OCI-LY7 (cell line): ENCODE measurements at regions not wholly inside any gene's neighbourhood (a gene's known extent, or its start where the extent isn't known, plus 50 kb on each side); places are given as distances from the start of the nearest gene placed in this dataset.

Experiments
- BruUV-seq: library from RNA; stranded (reverse); fragments of 400-500 nt; replicated peaks from 2 replicates; lab custom pipeline; 2021; lab: Mats Ljungman, UMichigan
- CTCF ChIA-PET: fragments of 300-600 bp; sonication (Branson Sonifier 250); formaldehyde crosslinking; loops from one replicate; lab custom pipeline; 2022; ENCODE audit warnings: antibody characterized with exemption; ENCODE audit not compliant: unreplicated experiment; lab: Charles Lee
- POLR2A ChIA-PET: fragments of 300-600 bp; sonication (Branson Sonifier 250); formaldehyde crosslinking; loops from one replicate; lab custom pipeline; 2022; ENCODE audit warnings: antibody characterized with exemption; lab: Charles Lee
- DNase-seq: peaks from one replicate; pipeline ENCODE4 v3.0.0-alpha.2; 2015; ENCODE audit warnings: low spot score
- H2AFZ ChIP-seq: fragments of 200-600 bp; sonication (generic), shearing (Covaris generic); 2 replicates; pipeline ENCODE4 v1.6.1; 2014; ENCODE audit warnings: mild to moderate bottlenecking, antibody characterized with exemption, low read length, moderate library complexity
- H3K27ac ChIP-seq: fragments of 200-600 bp; sonication (generic); 2 replicates; pipeline ENCODE4 v1.5.1; 2014; ENCODE audit warnings: mixed run types, low read depth, mild to moderate bottlenecking, moderate library complexity, low read length, inconsistent platforms; ENCODE audit not compliant: poor library complexity, severe bottlenecking
- H3K36me3 ChIP-seq: fragments of 200-600 bp; sonication (generic); 2 replicates; pipeline ENCODE4 v1.6.1; 2014; ENCODE audit warnings: mild to moderate bottlenecking, antibody characterized with exemption, low read length, moderate library complexity, mixed read lengths; ENCODE audit not compliant: insufficient read depth
- H3K4me1 ChIP-seq: fragments of 200-600 bp; sonication (generic); 2 replicates; pipeline ENCODE4 v1.5.1; 2014; ENCODE audit warnings: mild to moderate bottlenecking, low read length; ENCODE audit not compliant: insufficient read depth, poor library complexity, severe bottlenecking
- H3K4me2 ChIP-seq: fragments of 200-600 bp; sonication (generic); 2 replicates; pipeline ENCODE4 v1.6.1; 2014; ENCODE audit warnings: mild to moderate bottlenecking, low read length
- H3K4me3 ChIP-seq: fragments of 200-600 bp; sonication (generic); 2 replicates; pipeline ENCODE4 v1.5.1; 2014; ENCODE audit warnings: mild to moderate bottlenecking, low read depth, low read length; ENCODE audit not compliant: poor library complexity, severe bottlenecking
- H3K79me2 ChIP-seq: fragments of 200-600 bp; sonication (generic); 2 replicates; pipeline ENCODE4 v1.6.1; 2016; ENCODE audit warnings: low read depth, mild to moderate bottlenecking, low read length, moderate library complexity, mixed read lengths; ENCODE audit not compliant: insufficient read depth
- H3K9me2 ChIP-seq: fragments of 200-600 bp; sonication (generic); 2 replicates; pipeline ENCODE4 v1.6.1; 2016; ENCODE audit warnings: mild to moderate bottlenecking, low read length, mixed read lengths; ENCODE audit not compliant: insufficient read depth
- H3K9me3 ChIP-seq: fragments of 200-600 bp; sonication (generic); 2 replicates; pipeline ENCODE4 v1.6.1; 2014; ENCODE audit warnings: mild to moderate bottlenecking, mixed run types, low read length, mixed read lengths
- H4K20me1 ChIP-seq: fragments of 200-600 bp; sonication (generic); 2 replicates; pipeline ENCODE4 v1.6.1; 2014; ENCODE audit warnings: mild to moderate bottlenecking, antibody characterized with exemption, low read length, moderate library complexity, mixed read lengths; ENCODE audit not compliant: insufficient read depth
- EZH2phosphoT487 ChIP-seq: fragments of 200-600 bp; sonication (generic); IDR thresholded peaks from 2 replicates; pipeline ENCODE4 v1.6.1; 2018; ENCODE audit warnings: low read depth, borderline replicate concordance, mild to moderate bottlenecking, mixed run types, antibody characterized with exemption, low read length, moderate library complexity, mixed read lengths
- intact Hi-C: fragments of 100-400 bp; cut with micrococcal nuclease; formaldehyde crosslinking; loops from one replicate; pipeline ENCODE4 v1.10.0; 2022; ENCODE audit not compliant: unreplicated experiment
- TF ChIP-seq, protein P1 (sequence below): fragments of 200-600 bp; sonication (generic); conservative IDR thresholded peaks from 2 replicates; pipeline ENCODE4 v1.5.1; 2014; ENCODE audit warnings: mild to moderate bottlenecking, antibody characterized with exemption, low read length, moderate library complexity, mixed read lengths

GRCh38 chr17:73711916-73712315 lies 67.7 kb upstream of the SDK2 start:
- peak overlapping the region; percentile 73 for H3K4me2 ChIP-seq
- intact Hi-C loops = loop anchor here (1.0 to 2.0 kb wide), 2 partner anchors 55 to 121 kb away; no protein-coding TSS in a partner anchor
- no TSS peak for BruUV-seq

DNA sequence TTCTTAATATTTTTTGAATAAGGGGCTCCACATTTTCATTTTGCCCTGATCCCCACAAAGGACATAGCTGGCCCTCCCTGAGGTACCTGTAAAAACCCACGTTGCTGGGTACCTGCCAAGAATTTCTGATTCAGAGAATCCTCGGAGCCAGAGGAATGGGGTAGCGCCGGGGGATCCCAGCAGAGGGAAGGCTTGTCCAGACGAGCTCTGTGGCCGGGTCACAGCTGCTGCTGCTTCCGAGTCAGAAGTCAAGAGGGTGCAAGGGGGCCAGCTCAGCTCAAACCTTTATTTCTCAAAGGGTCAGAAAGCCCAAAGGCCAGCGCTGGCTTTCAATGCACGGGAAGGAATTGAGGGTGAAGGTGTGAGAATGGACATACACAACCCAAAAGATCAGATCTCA lies 68.9 kb upstream of the SDK2 start:
- no peak overlapping the region for H3K4me3 ChIP-seq
- DNase-seq = no peak
- no peaks in the 10 kb centered on the region for H4K20me1 ChIP-seq
- ChIA-PET POLR2A (interaction anchor here (6.3 kb wide), 1 partner anchor 9 kb away, joined by 53 read pairs; no protein-coding TSS in a partner anchor), CTCF (no interaction called here)
- BruUV-seq = no TSS peak
- no peak overlapping the region for H2AFZ ChIP-seq
- no peak overlapping the region for H3K27ac ChIP-seq
- TF ChIP-seq, protein P1, sequence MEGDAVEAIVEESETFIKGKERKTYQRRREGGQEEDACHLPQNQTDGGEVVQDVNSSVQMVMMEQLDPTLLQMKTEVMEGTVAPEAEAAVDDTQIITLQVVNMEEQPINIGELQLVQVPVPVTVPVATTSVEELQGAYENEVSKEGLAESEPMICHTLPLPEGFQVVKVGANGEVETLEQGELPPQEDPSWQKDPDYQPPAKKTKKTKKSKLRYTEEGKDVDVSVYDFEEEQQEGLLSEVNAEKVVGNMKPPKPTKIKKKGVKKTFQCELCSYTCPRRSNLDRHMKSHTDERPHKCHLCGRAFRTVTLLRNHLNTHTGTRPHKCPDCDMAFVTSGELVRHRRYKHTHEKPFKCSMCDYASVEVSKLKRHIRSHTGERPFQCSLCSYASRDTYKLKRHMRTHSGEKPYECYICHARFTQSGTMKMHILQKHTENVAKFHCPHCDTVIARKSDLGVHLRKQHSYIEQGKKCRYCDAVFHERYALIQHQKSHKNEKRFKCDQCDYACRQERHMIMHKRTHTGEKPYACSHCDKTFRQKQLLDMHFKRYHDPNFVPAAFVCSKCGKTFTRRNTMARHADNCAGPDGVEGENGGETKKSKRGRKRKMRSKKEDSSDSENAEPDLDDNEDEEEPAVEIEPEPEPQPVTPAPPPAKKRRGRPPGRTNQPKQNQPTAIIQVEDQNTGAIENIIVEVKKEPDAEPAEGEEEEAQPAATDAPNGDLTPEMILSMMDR = no peak
- TF ChIP-seq EZH2phosphoT487 = no peak
- no peaks in the 10 kb centered on the region for H3K36me3 ChIP-seq
- H3K79me2 ChIP-seq = no peaks in the 10 kb centered on the region
- H3K9me2 ChIP-seq = no peaks in the 10 kb centered on the region
- peaks cover 36% of the 10 kb centered on the region for H3K4me1 ChIP-seq
- H3K4me2 ChIP-seq = no peak overlapping the region
- no peaks in the 10 kb centered on the region for H3K9me3 ChIP-seq
- intact Hi-C loops = no loop called here

More at GRCh38 chr17:73711916-73712315, 67.7 kb upstream of the SDK2 start:
- H3K4me1 ChIP-seq = peaks cover 36% of the 10 kb centered on the region
- ChIA-PET CTCF (interaction anchor here (1.5 kb wide), 2 partner anchors 8 to 10 kb away, joined by 4 to 9 read pairs; no protein-coding TSS in a partner anchor), POLR2A (interaction anchor here (0.6 to 6.3 kb wide), 9 partner anchors 10 to 346 kb away, joined by 3 to 53 read pairs (median 3); no protein-coding TSS in a partner anchor)
- H3K9me3 ChIP-seq = 0 out of 2 replicates have a peak, but pooled peaks cover 5% of the 10 kb centered on the region
- no peaks in the 10 kb centered on the region for H4K20me1 ChIP-seq
- TF ChIP-seq, protein P1 = no peak
- TF ChIP-seq EZH2phosphoT487 = no peak
- peak overlapping the region; percentile 76 for H3K27ac ChIP-seq
- H3K79me2 ChIP-seq = no peaks in the 10 kb centered on the region
- DNase-seq = peak; percentile 30
- peak overlapping the region; percentile 59 for H3K4me3 ChIP-seq
- peak overlapping the region; percentile 63; the same call in 1 of the 2 replicates for H2AFZ ChIP-seq
- H3K36me3 ChIP-seq = no peaks in the 10 kb centered on the region
- no peaks in the 10 kb centered on the region for H3K9me2 ChIP-seq

- H3K4me3 ChIP-seq = no peak overlapping the region
- intact Hi-C loops = no loop called here
- POLR2A ChIA-PET = no interaction called here
- H3K36me3 ChIP-seq = no peaks in the 10 kb centered on the region
- CTCF ChIA-PET = no interaction called here
- H2AFZ ChIP-seq = no peak overlapping the region
- DNase-seq = no peak
- H3K4me2 ChIP-seq = peak overlapping the region; percentile 21; the same call in 1 of the 2 replicates
- no peaks in the 10 kb centered on the region for H3K9me2 ChIP-seq
- peaks cover 48% of the 10 kb centered on the region for H3K4me1 ChIP-seq
- BruUV-seq = no TSS peak
- no peak overlapping the region for H3K27ac ChIP-seq
- TF ChIP-seq EZH2phosphoT487 = no peak
- TF ChIP-seq, protein P1 = no peak
- no peaks in the 10 kb centered on the region for H3K79me2 ChIP-seq
- no peaks in the 10 kb centered on the region for H3K9me3 ChIP-seq
- no peaks in the 10 kb centered on the region for H4K20me1 ChIP-seq
Measured at GRCh38 chr17:73715769-73716168, 71.5 kb upstream of the SDK2 start.
